Neutrophil (primary cell): ENCODE measurements at regions not wholly inside any gene's neighbourhood (a gene's known extent, or its start where the extent isn't known, plus 50 kb on each side); places are given as distances from the start of the nearest gene placed in this dataset.

ENCODE experiments used
- H3K27ac ChIP-seq: fragments of 200-600 bp; sonication (generic); 2 replicates; pipeline ENCODE4 v1.5.1; 2016; ENCODE audit warnings: mild to moderate bottlenecking, moderate library complexity
- H3K27me3 ChIP-seq: fragments of 200-600 bp; sonication (generic); 2 replicates; pipeline ENCODE4 v1.6.0; 2016; ENCODE audit warnings: mild to moderate bottlenecking
- H3K36me3 ChIP-seq: fragments of 200-600 bp; sonication (generic); 2 replicates; pipeline ENCODE4 v1.5.1; 2017
- H3K4me1 ChIP-seq, 2 experiments: fragments of 200-600 bp in 1 of 2; sonication (generic) in 1 of 2; 1 replicate in 1 of 2; 2 replicates in 1 of 2; pipeline versions ENCODE4 v1.5.1 to v1.6.1; 2013 to 2016; ENCODE audit warnings: low read depth in 1 of 2, low read length in 1 of 2, mild to moderate bottlenecking in 1 of 2, moderate library complexity in 1 of 2; ENCODE audit not compliant: control insufficient read depth in 1 of 2, insufficient read depth in 1 of 2
- H3K4me3 ChIP-seq, 2 experiments: fragments of 200-600 bp in 1 of 2; sonication (generic) in 1 of 2; 1 replicate in 1 of 2; 2 replicates in 1 of 2; pipeline ENCODE4 v1.5.1; 2013 to 2016; ENCODE audit warnings: low read depth in 1 of 2, low read length in 1 of 2, mild to moderate bottlenecking in 1 of 2, moderate library complexity in 1 of 2
- H3K9me3 ChIP-seq: fragments of 200-600 bp; sonication (generic); 2 replicates; pipeline ENCODE4 v1.5.1; 2016
- TF ChIP-seq, protein P1 (sequence below): fragments of 200-600 bp; sonication (generic); IDR thresholded peaks from 2 replicates; pipeline ENCODE4 v1.5.1; 2016; ENCODE audit warnings: antibody characterized with exemption

DNA sequence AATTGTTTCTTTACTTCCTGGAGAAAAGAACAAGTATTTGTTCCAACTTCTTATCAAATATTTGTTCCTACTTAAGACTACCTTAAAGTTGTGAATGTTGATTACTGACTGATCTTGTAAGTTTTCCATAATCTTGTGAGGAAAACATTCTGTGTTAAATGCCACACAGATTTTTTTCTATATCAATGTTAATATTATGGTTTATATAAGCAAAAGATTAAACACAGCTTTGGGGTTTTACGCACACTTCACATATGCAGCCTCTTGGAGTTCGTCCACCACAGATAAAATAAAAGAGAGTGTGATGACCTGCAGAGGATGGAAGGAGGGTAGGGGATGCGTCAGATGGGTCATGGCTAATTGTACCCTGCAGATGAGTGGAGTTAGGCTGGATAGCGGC lies 780.0 kb upstream of the SALL3 start:
- TF ChIP-seq, protein P1, sequence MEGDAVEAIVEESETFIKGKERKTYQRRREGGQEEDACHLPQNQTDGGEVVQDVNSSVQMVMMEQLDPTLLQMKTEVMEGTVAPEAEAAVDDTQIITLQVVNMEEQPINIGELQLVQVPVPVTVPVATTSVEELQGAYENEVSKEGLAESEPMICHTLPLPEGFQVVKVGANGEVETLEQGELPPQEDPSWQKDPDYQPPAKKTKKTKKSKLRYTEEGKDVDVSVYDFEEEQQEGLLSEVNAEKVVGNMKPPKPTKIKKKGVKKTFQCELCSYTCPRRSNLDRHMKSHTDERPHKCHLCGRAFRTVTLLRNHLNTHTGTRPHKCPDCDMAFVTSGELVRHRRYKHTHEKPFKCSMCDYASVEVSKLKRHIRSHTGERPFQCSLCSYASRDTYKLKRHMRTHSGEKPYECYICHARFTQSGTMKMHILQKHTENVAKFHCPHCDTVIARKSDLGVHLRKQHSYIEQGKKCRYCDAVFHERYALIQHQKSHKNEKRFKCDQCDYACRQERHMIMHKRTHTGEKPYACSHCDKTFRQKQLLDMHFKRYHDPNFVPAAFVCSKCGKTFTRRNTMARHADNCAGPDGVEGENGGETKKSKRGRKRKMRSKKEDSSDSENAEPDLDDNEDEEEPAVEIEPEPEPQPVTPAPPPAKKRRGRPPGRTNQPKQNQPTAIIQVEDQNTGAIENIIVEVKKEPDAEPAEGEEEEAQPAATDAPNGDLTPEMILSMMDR, result no peak
- no peaks in the 10 kb centered on the region for H3K36me3 ChIP-seq
- no peak overlapping the region for H3K4me3 ChIP-seq
- no peaks in the 10 kb centered on the region for H3K4me1 ChIP-seq
- no peaks in the 10 kb centered on the region for H3K9me3 ChIP-seq
- H3K27ac ChIP-seq, result no peak overlapping the region
- H3K27me3 ChIP-seq, result no peaks in the 10 kb centered on the region

- Histone ChIP-seq H3K4me3 (no peak overlapping the region), H3K4me1 (no peaks in the 10 kb centered on the region), H3K27me3 (no peaks in the 10 kb centered on the region), H3K36me3 (no peaks in the 10 kb centered on the region), H3K27ac (no peak overlapping the region), H3K9me3 (no peaks in the 10 kb centered on the region)
- TF ChIP-seq, protein P1, result no peak
Measured at GRCh38 chr18:78207942-78208341, 771.7 kb upstream of the SALL3 start.

- Histone ChIP-seq H3K27ac (no peak overlapping the region), H3K4me1 (no peaks in the 10 kb centered on the region), H3K4me3 (no peak overlapping the region), H3K9me3 (no peaks in the 10 kb centered on the region), H3K36me3 (no peaks in the 10 kb centered on the region), H3K27me3 (no peaks in the 10 kb centered on the region)
- TF ChIP-seq, protein P1, result no peak
Measured at GRCh38 chr18:78208461-78208860, 771.2 kb upstream of the SALL3 start.

DNA sequence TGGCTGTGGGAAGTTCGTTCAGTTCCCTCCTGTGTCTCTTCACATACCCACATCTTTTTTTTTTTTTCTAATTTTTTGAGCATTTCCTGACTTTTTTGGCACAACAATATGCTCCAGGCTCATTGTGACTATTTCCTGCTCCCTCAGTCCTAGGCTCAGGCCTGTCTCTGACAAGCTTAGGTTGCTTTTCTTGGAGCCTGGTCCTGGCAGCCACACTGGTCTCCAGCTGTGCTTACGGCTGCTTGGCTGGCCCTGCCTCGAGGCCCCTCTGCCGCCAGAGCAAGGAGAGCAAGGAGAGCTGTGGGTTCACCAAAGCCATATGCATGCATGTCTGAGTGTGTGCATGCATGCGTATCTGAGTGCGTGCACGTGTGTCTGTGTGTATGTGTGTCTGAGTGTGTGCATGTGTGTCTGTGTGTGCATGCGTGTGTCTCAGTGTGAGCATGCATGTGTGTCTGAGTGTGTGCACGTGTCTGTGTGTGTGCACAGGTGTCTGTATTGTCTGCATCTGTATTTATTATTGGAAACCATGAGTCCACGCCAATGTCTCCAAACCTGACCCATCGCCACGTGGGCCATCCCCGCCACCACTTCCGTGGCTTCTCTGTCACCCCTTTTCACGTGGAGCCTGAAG lies 766.1 kb upstream of the SALL3 start:
- Histone ChIP-seq H3K36me3 (no peaks in the 10 kb centered on the region), H3K4me3 (no peak overlapping the region), H3K9me3 (no peaks in the 10 kb centered on the region), H3K27ac (no peak overlapping the region), H3K27me3 (no peaks in the 10 kb centered on the region), H3K4me1 (no peaks in the 10 kb centered on the region)
- TF ChIP-seq, protein P1, result no peak

- no peak overlapping the region for H3K4me3 ChIP-seq
- H3K4me1 ChIP-seq, result no peaks in the 10 kb centered on the region
- no peaks in the 10 kb centered on the region for H3K27me3 ChIP-seq
- TF ChIP-seq, protein P1, result no peak
- no peaks in the 10 kb centered on the region for H3K9me3 ChIP-seq
- no peaks in the 10 kb centered on the region for H3K36me3 ChIP-seq
- no peak overlapping the region for H3K27ac ChIP-seq
Measured at GRCh38 chr18:78221496-78221895, 758.1 kb upstream of the SALL3 start.

GRCh38 chr18:78228974-78229373 lies 750.6 kb upstream of the SALL3 start:
- no peaks in the 10 kb centered on the region for H3K27me3 ChIP-seq
- TF ChIP-seq, protein P1, result no peak
- H3K4me3 ChIP-seq, result no peak overlapping the region
- no peaks in the 10 kb centered on the region for H3K36me3 ChIP-seq
- no peak overlapping the region for H3K27ac ChIP-seq
- H3K4me1 ChIP-seq, result no peaks in the 10 kb centered on the region
- H3K9me3 ChIP-seq, result no peaks in the 10 kb centered on the region
